Liver (tissue), 8 donors: ENCODE measurements at regions not wholly inside any gene's neighbourhood (a gene's known extent, or its start where the extent isn't known, plus 50 kb on each side); places are given as distances from the start of the nearest gene placed in this dataset.

ENCODE experiments used
- DNase-seq: peaks from one replicate; pipeline ENCODE4 v3.0.0-alpha.2; 2017; ENCODE audit warnings: low spot score
- H3K27ac ChIP-seq, 2 donors: one replicate each; pipeline ENCODE4 v1.7.0; 2013; ENCODE audit warnings: inconsistent platforms in 2 of 2, low read length in 2 of 2, control low read depth in 1 of 2, low read depth in 1 of 2, mild to moderate bottlenecking in 1 of 2
- H3K27me3 ChIP-seq, 4 donors: one replicate each; pipeline versions ENCODE4 v1.6.1 to v1.7.0; 2013; ENCODE audit warnings: low read length in 3 of 4, inconsistent platforms in 1 of 4, mild to moderate bottlenecking in 1 of 4, moderate library complexity in 1 of 4; ENCODE audit not compliant: control insufficient read depth in 4 of 4, insufficient read depth in 4 of 4
- H3K36me3 ChIP-seq, 4 donors: one replicate each; pipeline versions ENCODE4 v1.6.1 to v1.7.0; 2013; ENCODE audit warnings: low read length in 3 of 4, mild to moderate bottlenecking in 3 of 4, low read depth in 1 of 4, moderate library complexity in 1 of 4; ENCODE audit not compliant: control insufficient read depth in 4 of 4, insufficient read depth in 3 of 4
- H3K4me1 ChIP-seq, 4 donors: one replicate each; pipeline versions ENCODE4 v1.6.1 to v1.7.0; 2013; ENCODE audit warnings: low read length in 3 of 4, mild to moderate bottlenecking in 3 of 4, moderate library complexity in 1 of 4; ENCODE audit not compliant: control insufficient read depth in 4 of 4, insufficient read depth in 4 of 4
- H3K4me3 ChIP-seq, 3 donors: one replicate each; pipeline versions ENCODE4 v1.6.1 to v1.7.0; 2013; ENCODE audit warnings: low read length in 3 of 3, control low read depth in 1 of 3, low read depth in 1 of 3, mild to moderate bottlenecking in 1 of 3
- H3K9ac ChIP-seq, 2 donors: one replicate each; pipeline ENCODE4 v1.7.0; 2013; ENCODE audit warnings: low read length in 2 of 2, mild to moderate bottlenecking in 2 of 2, moderate library complexity in 2 of 2, control low read depth in 1 of 2, low read depth in 1 of 2
- H3K9me3 ChIP-seq, 4 donors: one replicate each; pipeline versions ENCODE4 v1.6.1 to v1.7.0; 2013; ENCODE audit warnings: low read length in 3 of 4; ENCODE audit not compliant: control insufficient read depth in 4 of 4
- ATF3 ChIP-seq: IDR thresholded peaks from 2 replicates; pipeline ENCODE4 v1.6.1; 2016; ENCODE audit warnings: antibody characterized with exemption
- CTCF ChIP-seq: fragments of 150-350 bp; IDR thresholded peaks from 2 replicates; pipeline ENCODE4 v1.5.1; 2017; ENCODE audit warnings: improper control_type of control experiment, low read depth, low read length; ENCODE audit not compliant: missing input control
- EGR1 ChIP-seq, 2 donors: IDR thresholded peaks; 2 replicates each; pipeline ENCODE4 v1.6.1; 2016 to 2018; ENCODE audit warnings: antibody characterized with exemption in 2 of 2, low read depth in 2 of 2
- FOXA1 ChIP-seq: IDR thresholded peaks from 2 replicates; pipeline ENCODE4 v1.6.1; 2016; ENCODE audit warnings: antibody characterized with exemption
- FOXA2 ChIP-seq: IDR thresholded peaks from 2 replicates; pipeline ENCODE4 v1.6.1; 2016; ENCODE audit warnings: antibody characterized with exemption
- GABPA ChIP-seq, 2 donors: IDR thresholded peaks in 1 of 2; conservative IDR thresholded peaks in 1 of 2; 2 replicates each; pipeline ENCODE4 v1.6.1; 2016; ENCODE audit warnings: antibody characterized with exemption in 2 of 2, mild to moderate bottlenecking in 1 of 2, moderate library complexity in 1 of 2
- HNF4A ChIP-seq, 2 donors: conservative IDR thresholded peaks; 2 replicates each; pipeline ENCODE4 v1.6.1; 2016; ENCODE audit warnings: antibody characterized with exemption in 2 of 2, mild to moderate bottlenecking in 2 of 2
- HNF4G ChIP-seq: IDR thresholded peaks from 2 replicates; pipeline ENCODE4 v1.6.1; 2016; ENCODE audit warnings: antibody characterized with exemption
- MAX ChIP-seq: IDR thresholded peaks from 2 replicates; pipeline ENCODE4 v1.6.1; 2016; ENCODE audit warnings: antibody characterized with exemption
- NR2F2 ChIP-seq: IDR thresholded peaks from 2 replicates; pipeline ENCODE4 v1.6.1; 2016; ENCODE audit warnings: antibody characterized with exemption
- RAD21 ChIP-seq, 2 donors: IDR thresholded peaks; 2 replicates each; pipeline ENCODE4 v1.6.1; 2016; ENCODE audit warnings: antibody characterized with exemption in 2 of 2, mild to moderate bottlenecking in 2 of 2
- REST ChIP-seq: IDR thresholded peaks from 2 replicates; pipeline ENCODE4 v1.6.1; 2016; ENCODE audit warnings: antibody characterized with exemption, mild to moderate bottlenecking
- RXRA ChIP-seq, 2 donors: IDR thresholded peaks; 2 replicates each; pipeline ENCODE4 v1.6.1; 2017 to 2018; ENCODE audit warnings: antibody characterized with exemption in 2 of 2, mild to moderate bottlenecking in 1 of 2
- SP1 ChIP-seq: IDR thresholded peaks from 2 replicates; pipeline ENCODE4 v1.6.1; 2018; ENCODE audit warnings: antibody characterized with exemption, mild to moderate bottlenecking
- TAF1 ChIP-seq: conservative IDR thresholded peaks from 2 replicates; pipeline ENCODE4 v1.6.1; 2016; ENCODE audit warnings: antibody characterized with exemption, mild to moderate bottlenecking
- ZBTB33 ChIP-seq: IDR thresholded peaks from 2 replicates; pipeline ENCODE4 v1.6.1; 2016; ENCODE audit warnings: antibody characterized with exemption
- WGBS: extraction: QIAGEN DNeasy Blood & Tissue Kit; methylation state at CpG from one replicate; pipeline ENCODE4 v1.1.7; 2013; 5-methylcytosine and 5-hydroxymethylcytosine counted together
- donor health status: healthy.
- donor health status: healthy.
- donor health status: healthy.
- donor health status: healthy.
- donor health status: healthy.

GRCh38 chr2:145992572-145992971, 1472.7 kb upstream of the ZEB2 start:
- no peak overlapping the region for H3K27ac ChIP-seq
- DNase-seq: no peak
- H3K36me3 ChIP-seq: no peaks in the 10 kb centered on the region

GRCh38 chr2:145987793-145988192, 1467.9 kb upstream of the ZEB2 start:
- Histone ChIP-seq H3K9me3 (no peaks in the 10 kb centered on the region), H3K4me1 (no peaks in the 10 kb centered on the region), H3K9ac (no peak overlapping the region), H3K36me3 (no peaks in the 10 kb centered on the region), H3K27ac (no peak overlapping the region), H3K27me3 (no peaks in the 10 kb centered on the region), H3K4me3 (no peak overlapping the region)
- WGBS: 87% methylated on average over 2 of the region's 2 CpGs
- DNase-seq: no peak
- TF ChIP-seq REST (no peak), GABPA (IDR thresholded peaks at IDR 0.05 in 1 of 2, conservative IDR thresholded peaks at IDR 0.05 in 1 of 2) (no peak), FOXA1 (no peak)

More at GRCh38 chr2:145992572-145992971, 1472.7 kb upstream of the ZEB2 start:
- 97% methylated on average over 3 of the region's 3 CpGs for WGBS
- Histone ChIP-seq H3K9me3 (peaks cover 0 to 9% (median 3%) of the 10 kb centered on the region in 4 donors), H3K9ac (no peak overlapping the region), H3K27me3 (no peaks in the 10 kb centered on the region), H3K4me1 (no peaks in the 10 kb centered on the region), H3K4me3 (no peak overlapping the region)
- no peak for TF ChIP-seq FOXA2
- no peak for TF ChIP-seq RXRA (IDR thresholded peaks at IDR 0.05)
- TF ChIP-seq NR2F2: no peak
- no peak for TF ChIP-seq RAD21 (IDR thresholded peaks at IDR 0.05)
- no peak for TF ChIP-seq EGR1 (IDR thresholded peaks at IDR 0.05; ENCODE audit: low read depth in 2 of 2)
- TF ChIP-seq TAF1: no peak
- no peak for TF ChIP-seq ATF3
- no peak for TF ChIP-seq ZBTB33
- TF ChIP-seq MAX: no peak
- TF ChIP-seq HNF4A (conservative IDR thresholded peaks at IDR 0.05): no peak
- no peak for TF ChIP-seq GABPA (IDR thresholded peaks at IDR 0.05 in 1 of 2, conservative IDR thresholded peaks at IDR 0.05 in 1 of 2)
- no peak for TF ChIP-seq CTCF
- no peak for TF ChIP-seq HNF4G
- no peak for TF ChIP-seq SP1
